GM23338 (cell line): ENCODE measurements at regions not wholly inside any gene's neighbourhood (a gene's known extent, or its start where the extent isn't known, plus 50 kb on each side); places are given as distances from the start of the nearest gene placed in this dataset.
A peak's percentile ranks its signal among the peaks of the same experiment; 100 is the strongest.

Experiments used
- ATAC-seq: fragments of 200-7000 bp; cut with Tn5 transposase; 3 replicates; pipeline ENCODE4 v1.9.1; 2020
- DNase-seq: peaks from one replicate; pipeline ENCODE4 v3.0.0-alpha.2; 2015; ENCODE audit warnings: low spot score
- H2AFZ ChIP-seq: fragments of 200-600 bp; sonication (generic); 2 replicates; pipeline ENCODE4 v1.8.0; 2016; ENCODE audit warnings: antibody characterized with exemption, mild to moderate bottlenecking, moderate library complexity
- H3F3A ChIP-seq: fragments of 200-600 bp; sonication (generic); replicated peaks from 2 replicates; pipeline ENCODE4 v1.8.0; 2017; ENCODE audit warnings: antibody characterized with exemption, mixed run types, low read depth
- H3K27ac ChIP-seq: fragments of 200-600 bp; sonication (generic); 2 replicates; pipeline ENCODE4 v1.6.1; 2016; ENCODE audit warnings: low read depth
- H3K27me3 ChIP-seq: fragments of 200-600 bp; sonication (generic); 2 replicates; pipeline ENCODE4 v1.8.0; 2016; ENCODE audit warnings: mild to moderate bottlenecking, mixed run types, moderate library complexity; ENCODE audit not compliant: insufficient read depth
- H3K36me3 ChIP-seq: fragments of 200-600 bp; sonication (generic); 2 replicates; pipeline ENCODE4 v1.8.0; 2016; ENCODE audit warnings: mild to moderate bottlenecking; ENCODE audit not compliant: insufficient read depth
- H3K4me1 ChIP-seq: fragments of 200-600 bp; sonication (generic); 2 replicates; pipeline ENCODE4 v1.8.0; 2016; ENCODE audit warnings: mild to moderate bottlenecking, moderate library complexity; ENCODE audit not compliant: insufficient read depth
- H3K4me2 ChIP-seq: fragments of 200-600 bp; sonication (generic); 2 replicates; pipeline ENCODE4 v1.7.1; 2017; ENCODE audit warnings: mixed run types
- H3K4me3 ChIP-seq: fragments of 200-600 bp; sonication (generic); 2 replicates; pipeline ENCODE4 v1.6.1; 2016; ENCODE audit warnings: mixed run types
- H3K79me2 ChIP-seq: fragments of 200-600 bp; sonication (generic); replicated peaks from 2 replicates; pipeline ENCODE4 v1.8.0; 2017; ENCODE audit warnings: mild to moderate bottlenecking; ENCODE audit not compliant: insufficient read depth
- H3K9me2 ChIP-seq: fragments of 200-600 bp; sonication (generic); 2 replicates; pipeline ENCODE4 v1.8.0; 2017; ENCODE audit not compliant: insufficient read depth
- H4K20me1 ChIP-seq: fragments of 200-600 bp; sonication (generic); replicated peaks from 2 replicates; pipeline ENCODE4 v1.8.0; 2017; ENCODE audit warnings: mild to moderate bottlenecking; ENCODE audit not compliant: insufficient read depth
- H3K27ac Mint-ChIP-seq: 2 replicates; pipeline ENCODE4 v1.8.0; 2020; ENCODE audit warnings: inconsistent platforms, mild to moderate bottlenecking, moderate library complexity, mixed read lengths
- H3K27me3 Mint-ChIP-seq: 3 replicates; pipeline ENCODE4 v1.8.0; 2022; ENCODE audit warnings: low read depth, mild to moderate bottlenecking, moderate library complexity, mixed read lengths, inconsistent platforms; ENCODE audit not compliant: insufficient read depth, poor library complexity
- H3K36me3 Mint-ChIP-seq: 3 replicates; pipeline ENCODE4 v1.8.0; 2021; ENCODE audit warnings: low read depth, mild to moderate bottlenecking, inconsistent platforms, moderate library complexity, mixed read lengths
- H3K4me1 Mint-ChIP-seq: 3 replicates; pipeline ENCODE4 v1.8.0; 2020; ENCODE audit warnings: mild to moderate bottlenecking, inconsistent platforms, mixed read lengths
- H3K4me3 Mint-ChIP-seq: 3 replicates; pipeline ENCODE4 v1.8.0; 2021; ENCODE audit warnings: moderate library complexity, mild to moderate bottlenecking, inconsistent platforms, mixed read lengths
- H3K9me3 Mint-ChIP-seq: 3 replicates; pipeline ENCODE4 v1.8.0; 2020; ENCODE audit warnings: moderate library complexity, mild to moderate bottlenecking, inconsistent platforms, mixed read lengths
- CREB1 ChIP-seq: fragments of 250-450 bp; sonication (Bioruptor Pico); IDR thresholded peaks from 2 replicates; pipeline ENCODE4 v1.5.0; 2020; ENCODE audit warnings: low read depth, mild to moderate bottlenecking, moderate library complexity
- EZH2 ChIP-seq: fragments of 200-600 bp; sonication (generic); IDR thresholded peaks from one replicate; pipeline ENCODE4 v1.8.0; 2017; ENCODE audit warnings: antibody characterized with exemption, mild to moderate bottlenecking, low read depth; ENCODE audit not compliant: unreplicated experiment
- EZH2phosphoT487 ChIP-seq: fragments of 200-600 bp; sonication (generic); IDR thresholded peaks from one replicate; pipeline ENCODE4 v1.8.1; 2018; ENCODE audit warnings: antibody characterized with exemption; ENCODE audit not compliant: unreplicated experiment
- JUNB ChIP-seq: IDR thresholded peaks from one replicate; pipeline ENCODE4 v1.6.1; 2016; ENCODE audit warnings: antibody characterized with exemption; ENCODE audit not compliant: unreplicated experiment
- POLR2AphosphoS5 ChIP-seq: IDR thresholded peaks from 2 replicates; pipeline ENCODE4 v1.6.1; 2016; ENCODE audit warnings: antibody characterized with exemption, low read depth
- TF ChIP-seq, protein P1 (sequence below): IDR thresholded peaks from one replicate; pipeline ENCODE4 v1.6.1; 2018; ENCODE audit warnings: antibody characterized with exemption; ENCODE audit not compliant: unreplicated experiment
- TF ChIP-seq, protein P2 (sequence below): IDR thresholded peaks from 2 replicates; pipeline ENCODE4 v1.6.1; 2016; ENCODE audit warnings: antibody characterized with exemption
- TF ChIP-seq, protein P3 (sequence below), 2 experiments: fragments of 200-600 bp in 1 of 2; sonication (generic) in 1 of 2; conservative IDR thresholded peaks; 2 replicates each; pipeline versions ENCODE4 v1.5.1 to v1.6.1; 2016 to 2017; ENCODE audit warnings: antibody characterized with exemption in 2 of 2, low read depth in 2 of 2, mild to moderate bottlenecking in 2 of 2, moderate library complexity in 1 of 2

DNA sequence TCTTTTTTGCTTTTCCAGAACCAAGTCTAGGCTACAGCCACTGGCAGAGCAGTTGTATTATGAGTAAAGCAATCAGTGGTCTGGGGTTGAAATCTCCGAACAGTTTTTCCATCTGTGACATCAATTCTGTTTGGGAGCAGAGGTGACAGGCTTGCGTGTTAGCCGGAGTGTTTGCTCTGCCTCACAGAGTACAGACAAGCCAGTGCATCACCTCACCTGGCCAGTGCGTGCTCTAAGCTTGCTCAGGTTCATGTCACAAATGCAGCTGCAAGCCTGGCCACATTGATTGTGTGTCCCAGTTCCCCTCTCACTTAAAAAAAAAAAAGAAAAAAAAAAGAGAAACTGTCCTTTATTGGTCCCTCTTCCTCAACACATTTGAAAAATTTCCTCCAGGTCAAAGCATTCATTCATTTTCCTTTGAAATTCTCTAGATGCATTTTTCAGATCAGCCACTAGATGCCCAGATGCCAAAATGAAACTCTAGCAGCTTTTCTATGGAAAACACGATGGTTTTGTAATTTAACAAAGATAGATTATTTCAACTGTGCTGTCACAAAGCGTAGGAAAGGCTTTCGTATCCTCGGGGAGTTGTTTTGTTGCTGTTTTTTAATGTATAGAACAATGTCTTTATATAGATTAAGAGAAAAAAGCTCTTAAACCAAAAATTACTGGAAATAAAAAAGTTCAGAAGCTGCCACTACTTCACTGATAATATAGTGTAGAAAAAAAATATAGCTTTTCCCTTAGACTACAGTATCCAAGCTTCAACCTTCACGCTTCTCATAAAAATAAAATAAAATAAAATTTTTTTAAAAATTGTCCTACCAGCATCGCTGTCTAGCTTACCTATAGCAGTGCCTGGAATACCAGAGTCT, 585.5 kb downstream of the TLE1 start:
- H3K27ac Mint-ChIP-seq: no peak overlapping the region

DNA sequence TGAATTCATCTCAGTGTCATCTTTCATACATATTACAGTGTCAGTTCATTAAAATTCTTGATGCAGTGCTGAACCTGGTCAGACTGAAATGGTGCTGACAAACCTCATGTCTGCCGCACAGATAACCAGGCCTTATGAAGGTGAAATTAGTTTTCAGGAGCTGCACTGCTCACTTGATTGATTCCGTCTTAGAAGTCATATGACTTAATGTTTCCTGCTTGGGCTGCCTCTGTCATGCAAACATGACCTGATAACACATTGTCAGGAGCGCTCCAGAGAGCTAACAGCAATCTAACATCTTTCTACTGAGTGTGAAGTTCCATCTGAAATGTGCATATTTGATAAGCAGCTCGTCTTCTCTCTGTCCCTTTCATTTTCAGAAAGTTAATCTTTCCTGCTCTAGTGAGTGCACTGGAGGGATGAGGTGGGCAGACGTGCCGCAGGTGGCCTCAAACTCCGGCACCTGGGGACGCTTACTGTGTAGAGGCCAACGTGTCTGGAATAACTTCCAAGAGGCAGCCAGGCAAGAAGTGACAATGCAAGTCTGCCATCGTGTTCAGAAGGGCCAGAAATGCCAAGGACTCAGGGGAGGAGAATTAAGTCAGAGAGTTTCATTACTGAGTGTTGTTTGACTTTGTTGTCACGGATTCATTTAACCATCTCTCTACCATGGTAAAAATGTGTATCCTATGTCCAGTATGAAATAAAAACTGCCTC, 592.1 kb downstream of the TLE1 start:
- Mint-ChIP-seq H3K27me3 (no peaks in the 10 kb centered on the region), H3K4me3 (no peak overlapping the region), H3K4me1 (peaks cover 7% of the 10 kb centered on the region; the same call in 1 of the 3 replicates), H3K9me3 (no peaks in the 10 kb centered on the region; the same call in 2 of the 3 replicates), H3K36me3 (no peaks in the 10 kb centered on the region), H3K27ac (no peak overlapping the region)
- Histone ChIP-seq H3K36me3 (no peaks in the 10 kb centered on the region), H3K27ac (no peak overlapping the region), H3F3A (no peaks in the 10 kb centered on the region), H2AFZ (peak overlapping the region; percentile 85; the same call in 1 of the 2 replicates), H3K4me3 (no peak overlapping the region), H3K27me3 (no peaks in the 10 kb centered on the region), H3K9me2 (no peaks in the 10 kb centered on the region), H3K4me2 (no peak overlapping the region), H4K20me1 (no peaks in the 10 kb centered on the region), H3K4me1 (no peaks in the 10 kb centered on the region), H3K79me2 (no peaks in the 10 kb centered on the region)
- DNase-seq (no peak), ATAC-seq (no peak)
- TF ChIP-seq, protein P1, sequence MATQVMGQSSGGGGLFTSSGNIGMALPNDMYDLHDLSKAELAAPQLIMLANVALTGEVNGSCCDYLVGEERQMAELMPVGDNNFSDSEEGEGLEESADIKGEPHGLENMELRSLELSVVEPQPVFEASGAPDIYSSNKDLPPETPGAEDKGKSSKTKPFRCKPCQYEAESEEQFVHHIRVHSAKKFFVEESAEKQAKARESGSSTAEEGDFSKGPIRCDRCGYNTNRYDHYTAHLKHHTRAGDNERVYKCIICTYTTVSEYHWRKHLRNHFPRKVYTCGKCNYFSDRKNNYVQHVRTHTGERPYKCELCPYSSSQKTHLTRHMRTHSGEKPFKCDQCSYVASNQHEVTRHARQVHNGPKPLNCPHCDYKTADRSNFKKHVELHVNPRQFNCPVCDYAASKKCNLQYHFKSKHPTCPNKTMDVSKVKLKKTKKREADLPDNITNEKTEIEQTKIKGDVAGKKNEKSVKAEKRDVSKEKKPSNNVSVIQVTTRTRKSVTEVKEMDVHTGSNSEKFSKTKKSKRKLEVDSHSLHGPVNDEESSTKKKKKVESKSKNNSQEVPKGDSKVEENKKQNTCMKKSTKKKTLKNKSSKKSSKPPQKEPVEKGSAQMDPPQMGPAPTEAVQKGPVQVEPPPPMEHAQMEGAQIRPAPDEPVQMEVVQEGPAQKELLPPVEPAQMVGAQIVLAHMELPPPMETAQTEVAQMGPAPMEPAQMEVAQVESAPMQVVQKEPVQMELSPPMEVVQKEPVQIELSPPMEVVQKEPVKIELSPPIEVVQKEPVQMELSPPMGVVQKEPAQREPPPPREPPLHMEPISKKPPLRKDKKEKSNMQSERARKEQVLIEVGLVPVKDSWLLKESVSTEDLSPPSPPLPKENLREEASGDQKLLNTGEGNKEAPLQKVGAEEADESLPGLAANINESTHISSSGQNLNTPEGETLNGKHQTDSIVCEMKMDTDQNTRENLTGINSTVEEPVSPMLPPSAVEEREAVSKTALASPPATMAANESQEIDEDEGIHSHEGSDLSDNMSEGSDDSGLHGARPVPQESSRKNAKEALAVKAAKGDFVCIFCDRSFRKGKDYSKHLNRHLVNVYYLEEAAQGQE: no peak
- TF ChIP-seq POLR2AphosphoS5 (no peak), JUNB (no peak), EZH2 (no peak), CREB1 (CRISPR knock-in tag) (no peak)

More for the DNA sequence above, 585.5 kb downstream of the TLE1 start:
- DNase-seq: no peak
- Histone ChIP-seq H3K27ac (no peak overlapping the region), H3K27me3 (no peaks in the 10 kb centered on the region), H3F3A (no peaks in the 10 kb centered on the region), H3K4me2 (no peak overlapping the region), H3K4me3 (no peak overlapping the region), H4K20me1 (no peaks in the 10 kb centered on the region), H3K9me2 (no peaks in the 10 kb centered on the region), H3K4me1 (no peaks in the 10 kb centered on the region), H3K79me2 (no peaks in the 10 kb centered on the region), H2AFZ (peak overlapping the region; percentile 84; the same call in 1 of the 2 replicates), H3K36me3 (no peaks in the 10 kb centered on the region)
- TF ChIP-seq, protein P2, sequence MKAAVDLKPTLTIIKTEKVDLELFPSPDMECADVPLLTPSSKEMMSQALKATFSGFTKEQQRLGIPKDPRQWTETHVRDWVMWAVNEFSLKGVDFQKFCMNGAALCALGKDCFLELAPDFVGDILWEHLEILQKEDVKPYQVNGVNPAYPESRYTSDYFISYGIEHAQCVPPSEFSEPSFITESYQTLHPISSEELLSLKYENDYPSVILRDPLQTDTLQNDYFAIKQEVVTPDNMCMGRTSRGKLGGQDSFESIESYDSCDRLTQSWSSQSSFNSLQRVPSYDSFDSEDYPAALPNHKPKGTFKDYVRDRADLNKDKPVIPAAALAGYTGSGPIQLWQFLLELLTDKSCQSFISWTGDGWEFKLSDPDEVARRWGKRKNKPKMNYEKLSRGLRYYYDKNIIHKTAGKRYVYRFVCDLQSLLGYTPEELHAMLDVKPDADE: no peak
- TF ChIP-seq, protein P3, sequence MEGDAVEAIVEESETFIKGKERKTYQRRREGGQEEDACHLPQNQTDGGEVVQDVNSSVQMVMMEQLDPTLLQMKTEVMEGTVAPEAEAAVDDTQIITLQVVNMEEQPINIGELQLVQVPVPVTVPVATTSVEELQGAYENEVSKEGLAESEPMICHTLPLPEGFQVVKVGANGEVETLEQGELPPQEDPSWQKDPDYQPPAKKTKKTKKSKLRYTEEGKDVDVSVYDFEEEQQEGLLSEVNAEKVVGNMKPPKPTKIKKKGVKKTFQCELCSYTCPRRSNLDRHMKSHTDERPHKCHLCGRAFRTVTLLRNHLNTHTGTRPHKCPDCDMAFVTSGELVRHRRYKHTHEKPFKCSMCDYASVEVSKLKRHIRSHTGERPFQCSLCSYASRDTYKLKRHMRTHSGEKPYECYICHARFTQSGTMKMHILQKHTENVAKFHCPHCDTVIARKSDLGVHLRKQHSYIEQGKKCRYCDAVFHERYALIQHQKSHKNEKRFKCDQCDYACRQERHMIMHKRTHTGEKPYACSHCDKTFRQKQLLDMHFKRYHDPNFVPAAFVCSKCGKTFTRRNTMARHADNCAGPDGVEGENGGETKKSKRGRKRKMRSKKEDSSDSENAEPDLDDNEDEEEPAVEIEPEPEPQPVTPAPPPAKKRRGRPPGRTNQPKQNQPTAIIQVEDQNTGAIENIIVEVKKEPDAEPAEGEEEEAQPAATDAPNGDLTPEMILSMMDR (conservative IDR thresholded peaks at IDR 0.05; ENCODE audit: low read depth in 2 of 2): peak in 1 of 2 experiments; percentile 40; a peak in 1 of 4 replicates
- TF ChIP-seq EZH2phosphoT487 (no peak), JUNB (no peak)
- Mint-ChIP-seq H3K4me1 (peaks cover 10% of the 10 kb centered on the region; the same call in 2 of the 3 replicates), H3K36me3 (no peaks in the 10 kb centered on the region), H3K4me3 (no peak overlapping the region), H3K27me3 (no peaks in the 10 kb centered on the region), H3K9me3 (no peaks in the 10 kb centered on the region; the same call in 2 of the 3 replicates)
- ATAC-seq: peak; percentile 45; the same call in 2 of the 3 replicates
